ENCODE measurements at regions not wholly inside any gene's neighbourhood (a gene's known extent, or its start where the extent isn't known, plus 50 kb on each side); places are given as distances from the start of the nearest gene placed in this dataset.

- ATAC-seq (ENCODE audit: low FRiP score) = no peak
- DNase-seq (ENCODE audit: low spot score) = no peak
- no peak for TF ChIP-seq CTCF (IDR thresholded peaks at IDR 0.05)
Measured at GRCh38 chr22:27397954-27398342, 403.6 kb downstream of the MN1 start.

GRCh38 chr22:27399161-27399560 is 402.4 kb downstream of the MN1 start:
- TF ChIP-seq CTCF (IDR thresholded peaks at IDR 0.05) = no peak
- ATAC-seq (ENCODE audit: low FRiP score) = no peak
- no peak for DNase-seq (ENCODE audit: low spot score)

GRCh38 chr22:27400811-27401210 is 400.7 kb downstream of the MN1 start:
- DNase-seq (ENCODE audit: low spot score) (no peak), ATAC-seq (ENCODE audit: low FRiP score) (no peak)
- TF ChIP-seq CTCF (IDR thresholded peaks at IDR 0.05) = no peak

GRCh38 chr22:27401321-27401720 is 400.2 kb downstream of the MN1 start:
- TF ChIP-seq CTCF (IDR thresholded peaks at IDR 0.05) = no peak
- DNase-seq (ENCODE audit: low spot score) (no peak), ATAC-seq (ENCODE audit: low FRiP score) (no peak)

- no peak for ATAC-seq (ENCODE audit: low FRiP score)
- DNase-seq (ENCODE audit: low spot score) = no peak
- no peak for TF ChIP-seq CTCF (IDR thresholded peaks at IDR 0.05)
Measured at GRCh38 chr22:27404441-27404840, 397.1 kb downstream of the MN1 start.

GRCh38 chr22:27405672-27406388 is 395.7 kb downstream of the MN1 start:
- ATAC-seq (ENCODE audit: low FRiP score) (no peak), DNase-seq (ENCODE audit: low spot score) (no peak)
- no peak for TF ChIP-seq CTCF (IDR thresholded peaks at IDR 0.05)

GRCh38 chr22:27406389-27406861 is 395.1 kb downstream of the MN1 start:
- ATAC-seq (ENCODE audit: low FRiP score) = no peak
- no peak for DNase-seq (ENCODE audit: low spot score)
- no peak for TF ChIP-seq CTCF (IDR thresholded peaks at IDR 0.05)
